HG03108 (cell line): ENCODE measurements at regions not wholly inside any gene's neighbourhood (a gene's known extent, or its start where the extent isn't known, plus 50 kb on each side); places are given as distances from the start of the nearest gene placed in this dataset.

ENCODE experiments used
- ATAC-seq: cut with Tn5 transposase; IDR thresholded peaks from one replicate; pipeline ENCODE4 v1.9.1; 2021; ENCODE audit warnings: moderate library complexity; ENCODE audit not compliant: unreplicated experiment

DNA sequence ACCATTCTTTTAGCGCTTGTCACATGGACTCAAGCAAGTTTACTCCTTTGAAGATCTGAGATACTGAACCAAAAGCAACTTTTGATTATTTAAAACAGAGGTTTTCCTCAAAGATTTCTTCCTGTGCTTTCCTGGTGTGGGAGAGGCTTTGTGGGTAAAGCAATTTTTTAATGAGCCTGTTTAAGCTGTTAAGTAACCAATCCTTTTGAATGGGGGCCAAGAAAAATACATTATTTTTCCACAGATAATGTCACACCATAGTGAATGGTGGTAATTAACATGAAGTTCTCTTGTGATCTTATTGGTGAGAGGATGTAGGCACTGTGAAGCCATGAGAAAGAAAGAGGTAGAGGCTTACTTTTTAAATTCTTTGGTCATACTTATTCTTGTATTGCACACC, 55.8 kb upstream of the OBI1 start:
- ATAC-seq = no peak

GRCh38 chr13:78712831-78713230, 53.9 kb upstream of the OBI1 start:
- no peak for ATAC-seq

GRCh38 chr13:78709028-78709427, 50.1 kb upstream of the OBI1 start:
- no peak for ATAC-seq
